IMR-90 (cell line): ENCODE measurements at regions not wholly inside any gene's neighbourhood (a gene's known extent, or its start where the extent isn't known, plus 50 kb on each side); places are given as distances from the start of the nearest gene placed in this dataset.

Experiments used
- ATAC-seq: fragments of 200-7000 bp; cut with Tn5 transposase; 2 replicates; pipeline ENCODE4 v1.9.1; 2020; ENCODE audit warnings: low read depth, mild to moderate bottlenecking, moderate library complexity
- BruUV-seq: library from RNA; stranded (reverse); fragments of 400-500 nt; replicated peaks from 2 replicates; lab custom pipeline; 2021; lab: Mats Ljungman, UMichigan
- CTCF ChIA-PET: fragments of 300-600 bp; formaldehyde crosslinking; extraction: SDS; loops from one replicate; lab custom pipeline; 2021; ENCODE audit warnings: antibody characterized with exemption; lab: Yijun Ruan, JAX
- POLR2A ChIA-PET: fragments of 300-600 bp; sonication (Branson Sonifier 250); formaldehyde crosslinking; loops from one replicate; lab custom pipeline; 2022; ENCODE audit warnings: antibody characterized with exemption; ENCODE audit not compliant: unreplicated experiment; lab: Charles Lee
- DNase-seq: peaks from one replicate; pipeline ENCODE4 v3.0.0; 2013
- H2AFZ ChIP-seq: replicated peaks from 2 replicates; pipeline ENCODE3; 2013; ENCODE audit warnings: low read length, mild to moderate bottlenecking; ENCODE audit not compliant: poor library complexity
- H2AK5ac ChIP-seq: 2 replicates; pipeline ENCODE4 v1.6.1; 2013; ENCODE audit warnings: low read depth, low read length, inconsistent platforms
- H2AK9ac ChIP-seq: replicated peaks from 2 replicates; pipeline ENCODE3; 2013; ENCODE audit warnings: mild to moderate bottlenecking, low read depth, low read length, moderate library complexity; ENCODE audit not compliant: poor library complexity
- H2BK120ac ChIP-seq: 2 replicates; pipeline ENCODE4 v1.6.1; 2013; ENCODE audit warnings: low read depth, low read length, inconsistent platforms
- H2BK15ac ChIP-seq: 3 replicates; pipeline ENCODE4 v1.6.1; 2013; ENCODE audit warnings: low read depth, low read length, inconsistent platforms
- H2BK20ac ChIP-seq: 2 replicates; pipeline ENCODE4 v1.6.1; 2013; ENCODE audit warnings: low read depth, mild to moderate bottlenecking, inconsistent platforms, low read length, moderate library complexity
- H2BK5ac ChIP-seq: 2 replicates; pipeline ENCODE4 v1.6.1; 2013; ENCODE audit warnings: mild to moderate bottlenecking, low read depth, low read length, inconsistent platforms; ENCODE audit not compliant: poor library complexity, severe bottlenecking
- H3K14ac ChIP-seq: replicated peaks from 2 replicates; pipeline ENCODE4 v1.6.1; 2013; ENCODE audit warnings: low read depth, low read length, inconsistent platforms
- H3K18ac ChIP-seq: 2 replicates; pipeline ENCODE4 v1.6.1; 2013; ENCODE audit warnings: low read depth, low read length, control low read depth
- H3K23ac ChIP-seq: 2 replicates; pipeline ENCODE4 v1.6.1; 2013; ENCODE audit warnings: low read depth, low read length, inconsistent platforms
- H3K27ac ChIP-seq: 2 replicates; pipeline ENCODE4 v1.5.1; 2013; ENCODE audit warnings: mild to moderate bottlenecking, control low read depth, low read length; ENCODE audit not compliant: insufficient read depth
- H3K27me3 ChIP-seq: 2 replicates; pipeline ENCODE4 v1.6.1; 2013; ENCODE audit warnings: low read length; ENCODE audit not compliant: control insufficient read depth, insufficient read depth
- H3K36me3 ChIP-seq: 2 replicates; pipeline ENCODE4 v1.6.1; 2013; ENCODE audit warnings: low read length, mixed read lengths; ENCODE audit not compliant: control insufficient read depth, insufficient read depth
- H3K4ac ChIP-seq: 2 replicates; pipeline ENCODE4 v1.6.1; 2013; ENCODE audit warnings: low read depth, low read length, inconsistent platforms
- H3K4me1 ChIP-seq: 2 replicates; pipeline ENCODE4 v1.6.1; 2013; ENCODE audit warnings: low read length, mixed read lengths; ENCODE audit not compliant: control insufficient read depth, insufficient read depth
- H3K4me2 ChIP-seq: 2 replicates; pipeline ENCODE4 v1.6.1; 2013; ENCODE audit warnings: low read depth, mild to moderate bottlenecking, control low read depth, low read length, moderate library complexity
- H3K4me3 ChIP-seq: 2 replicates; pipeline ENCODE4 v1.5.1; 2013; ENCODE audit warnings: low read depth, mild to moderate bottlenecking, control low read depth, low read length, moderate library complexity; ENCODE audit not compliant: insufficient read depth
- H3K56ac ChIP-seq: 2 replicates; pipeline ENCODE4 v1.6.1; 2013; ENCODE audit warnings: low read length, inconsistent platforms; ENCODE audit not compliant: insufficient read depth; ENCODE audit errors: extremely low read depth
- H3K79me1 ChIP-seq, 2 experiments: 2 replicates each; pipeline ENCODE4 v1.6.1; 2013; ENCODE audit warnings: low read length in 2 of 2, inconsistent platforms in 1 of 2, low read depth in 1 of 2
- H3K9ac ChIP-seq: 2 replicates; pipeline ENCODE4 v1.6.1; 2013; ENCODE audit warnings: low read depth, low read length, control low read depth
- H3K9me1 ChIP-seq: 2 replicates; pipeline ENCODE4 v1.6.1; 2013; ENCODE audit warnings: low read length, inconsistent platforms; ENCODE audit not compliant: insufficient read depth
- H3K9me3 ChIP-seq: 2 replicates; pipeline ENCODE4 v1.6.1; 2013; ENCODE audit warnings: low read length; ENCODE audit not compliant: control insufficient read depth, insufficient read depth
- H4K20me1 ChIP-seq: 2 replicates; pipeline ENCODE4 v1.6.1; 2013; ENCODE audit warnings: low read length, inconsistent platforms; ENCODE audit not compliant: insufficient read depth
- H4K5ac ChIP-seq: 2 replicates; pipeline ENCODE4 v1.6.1; 2013; ENCODE audit warnings: mild to moderate bottlenecking, low read depth, low read length, control low read depth
- H4K8ac ChIP-seq, 2 experiments: 2 replicates each; pipeline ENCODE4 v1.6.1; 2013; ENCODE audit warnings: low read depth in 2 of 2, low read length in 2 of 2, control low read depth in 1 of 2, inconsistent platforms in 1 of 2
- H4K91ac ChIP-seq: 2 replicates; pipeline ENCODE4 v1.6.1; 2013; ENCODE audit warnings: low read depth, low read length, inconsistent platforms; ENCODE audit not compliant: insufficient read depth
- BHLHE40 ChIP-seq: fragments of 150-350 bp; IDR thresholded peaks from 2 replicates; pipeline ENCODE4 v1.6.1; 2016; ENCODE audit warnings: mild to moderate bottlenecking, low read depth, low read length
- CEBPB ChIP-seq: IDR thresholded peaks from 2 replicates; pipeline ENCODE4 v1.6.1; 2012; ENCODE audit warnings: low read depth, low read length, improper control_type of control experiment
- CHD1 ChIP-seq: IDR thresholded peaks from 2 replicates; pipeline ENCODE4 v1.6.1; 2012; ENCODE audit warnings: low read depth, low read length, improper control_type of control experiment
- FOS ChIP-seq: fragments of 150-350 bp; IDR thresholded peaks from 2 replicates; pipeline ENCODE4 v1.6.1; 2016; ENCODE audit warnings: low read depth, low read length
- MAFK ChIP-seq: IDR thresholded peaks from 2 replicates; pipeline ENCODE4 v1.6.1; 2012; ENCODE audit warnings: low read depth, low read length, improper control_type of control experiment
- MAZ ChIP-seq: IDR thresholded peaks from 2 replicates; pipeline ENCODE4 v1.6.1; 2012; ENCODE audit warnings: low read depth, mild to moderate bottlenecking, low read length, improper control_type of control experiment, moderate library complexity, borderline replicate concordance
- MXI1 ChIP-seq: IDR thresholded peaks from 2 replicates; pipeline ENCODE4 v1.6.1; 2012; ENCODE audit warnings: low read depth, mild to moderate bottlenecking, low read length, moderate library complexity, borderline replicate concordance
- NFE2L2 ChIP-seq: fragments of 150-350 bp; IDR thresholded peaks from 2 replicates; pipeline ENCODE4 v1.6.1; 2016; ENCODE audit warnings: low read depth, mild to moderate bottlenecking, low read length
- POLR2A ChIP-seq: IDR thresholded peaks from 2 replicates; pipeline ENCODE4 v1.6.1; 2012; ENCODE audit warnings: mild to moderate bottlenecking, low read depth, low read length
- RAD21 ChIP-seq: IDR thresholded peaks from 2 replicates; pipeline ENCODE4 v1.6.1; 2012; ENCODE audit warnings: low read length, improper control_type of control experiment
- RCOR1 ChIP-seq: IDR thresholded peaks from 2 replicates; pipeline ENCODE4 v1.6.1; 2012; ENCODE audit warnings: mild to moderate bottlenecking, low read length, improper control_type of control experiment; ENCODE audit not compliant: insufficient replicate concordance
- RFX5 ChIP-seq: IDR thresholded peaks from 2 replicates; pipeline ENCODE4 v1.8.0; 2012; ENCODE audit warnings: low read depth, mild to moderate bottlenecking, low read length, moderate library complexity
- SMC3 ChIP-seq: fragments of 150-350 bp; IDR thresholded peaks from 2 replicates; pipeline ENCODE4 v1.6.1; 2016; ENCODE audit warnings: low read depth, mild to moderate bottlenecking, antibody characterized with exemption, low read length, moderate library complexity
- WGBS, 2 experiments: methylation state at CpG; one replicate each; pipeline versions ENCODE4 v1.1.5 to v1.1.7; 2013; ENCODE audit warnings: missing lambda C conversion rate in 2 of 2; ENCODE audit not compliant: insufficient read length in 1 of 2; ENCODE audit errors: extremely low coverage in 2 of 2; 5-methylcytosine and 5-hydroxymethylcytosine counted together
- dilution Hi-C: fragments of 300-500 bp; cut with HindIII; formaldehyde crosslinking; loops from one replicate; pipeline ENCODE4 v1.14.3; 2018; ENCODE audit warnings: low sequenced_read_pairs; ENCODE audit not compliant: unreplicated experiment
- in situ Hi-C: fragments of 300-500 bp; cut with MboI; formaldehyde crosslinking; loops from 3 replicates; pipeline ENCODE4 v1.14.3; 2019; ENCODE audit warnings: low sequenced_read_pairs, inconsistent platforms, mixed read lengths
- intact Hi-C: fragments of 100-400 bp; cut with micrococcal nuclease; formaldehyde crosslinking; loops from 2 replicates; pipeline ENCODE4 v1.10.0; 2022
- TF ChIP-seq, protein P1 (sequence below): conservative IDR thresholded peaks from 2 replicates; pipeline ENCODE4 v1.5.1; 2012; ENCODE audit warnings: mild to moderate bottlenecking, low read depth, low read length, improper control_type of control experiment
- TF ChIP-seq, protein P2 (sequence below): fragments of 150-350 bp; IDR thresholded peaks from 2 replicates; pipeline ENCODE4 v1.6.1; 2017; ENCODE audit warnings: mild to moderate bottlenecking, antibody characterized with exemption, low read length, low read depth
- TF ChIP-seq, protein P3 (sequence below): fragments of 150-350 bp; IDR thresholded peaks from 2 replicates; pipeline ENCODE4 v1.6.1; 2016; ENCODE audit warnings: low read depth, mild to moderate bottlenecking, low read length, moderate library complexity, borderline replicate concordance

DNA sequence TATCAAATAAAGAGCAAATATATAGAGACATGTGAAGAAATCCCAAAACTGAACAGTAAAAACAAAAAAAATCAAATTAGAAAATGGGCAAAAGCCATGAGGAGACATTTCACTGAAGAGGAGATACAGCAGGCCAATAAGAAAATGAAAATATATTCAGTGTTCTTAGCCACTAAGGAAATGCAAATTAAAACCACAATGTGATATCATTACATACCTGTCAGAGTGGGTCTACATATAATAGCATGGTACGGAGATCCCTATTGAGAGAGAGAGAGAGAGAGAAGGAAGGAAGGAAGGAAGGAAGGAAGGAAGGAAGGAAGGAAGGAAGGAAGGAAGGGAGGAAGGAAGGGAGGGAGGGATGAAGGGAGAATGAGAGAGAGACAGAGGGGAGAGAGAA lies 707.0 kb upstream of the ACTRT1 start:
- Histone ChIP-seq H4K5ac (no peak overlapping the region), H3K79me1 (no peaks in the 10 kb centered on the region), H3K9ac (no peak overlapping the region), H2BK5ac (no peak overlapping the region), H2AK5ac (no peak overlapping the region), H3K56ac (no peak overlapping the region), H3K18ac (no peak overlapping the region), H4K20me1 (no peaks in the 10 kb centered on the region), H2BK15ac (no peak overlapping the region), H2AK9ac (no peak overlapping the region), H3K4me2 (no peak overlapping the region), H2BK120ac (no peak overlapping the region), H4K8ac (no peak overlapping the region), H3K4ac (no peak overlapping the region), H3K23ac (no peak overlapping the region), H3K4me1 (no peaks in the 10 kb centered on the region), H3K27me3 (no peaks in the 10 kb centered on the region), H2BK20ac (no peak overlapping the region), H2AFZ (no peak overlapping the region), H4K91ac (no peak overlapping the region), H3K4me3 (no peak overlapping the region), H3K14ac (no peak overlapping the region), H3K9me3 (0 out of 2 replicates have a peak, but pooled peaks cover 1% of the 10 kb centered on the region), H3K9me1 (no peaks in the 10 kb centered on the region), H3K36me3 (no peaks in the 10 kb centered on the region), H3K27ac (no peak overlapping the region)
- ATAC-seq (no peak), DNase-seq (no peak)
- in situ Hi-C loops, result no loop called here
- BruUV-seq, result no TSS peak
- intact Hi-C loops, result no loop called here
- dilution Hi-C loops, result no loop called here
- ChIA-PET POLR2A (no interaction called here), CTCF (no interaction called here)
- TF ChIP-seq, protein P1, sequence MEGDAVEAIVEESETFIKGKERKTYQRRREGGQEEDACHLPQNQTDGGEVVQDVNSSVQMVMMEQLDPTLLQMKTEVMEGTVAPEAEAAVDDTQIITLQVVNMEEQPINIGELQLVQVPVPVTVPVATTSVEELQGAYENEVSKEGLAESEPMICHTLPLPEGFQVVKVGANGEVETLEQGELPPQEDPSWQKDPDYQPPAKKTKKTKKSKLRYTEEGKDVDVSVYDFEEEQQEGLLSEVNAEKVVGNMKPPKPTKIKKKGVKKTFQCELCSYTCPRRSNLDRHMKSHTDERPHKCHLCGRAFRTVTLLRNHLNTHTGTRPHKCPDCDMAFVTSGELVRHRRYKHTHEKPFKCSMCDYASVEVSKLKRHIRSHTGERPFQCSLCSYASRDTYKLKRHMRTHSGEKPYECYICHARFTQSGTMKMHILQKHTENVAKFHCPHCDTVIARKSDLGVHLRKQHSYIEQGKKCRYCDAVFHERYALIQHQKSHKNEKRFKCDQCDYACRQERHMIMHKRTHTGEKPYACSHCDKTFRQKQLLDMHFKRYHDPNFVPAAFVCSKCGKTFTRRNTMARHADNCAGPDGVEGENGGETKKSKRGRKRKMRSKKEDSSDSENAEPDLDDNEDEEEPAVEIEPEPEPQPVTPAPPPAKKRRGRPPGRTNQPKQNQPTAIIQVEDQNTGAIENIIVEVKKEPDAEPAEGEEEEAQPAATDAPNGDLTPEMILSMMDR, result no peak
- TF ChIP-seq BHLHE40, result no peak
- TF ChIP-seq MAFK, result no peak
- TF ChIP-seq CHD1, result no peak
- TF ChIP-seq, protein P2, sequence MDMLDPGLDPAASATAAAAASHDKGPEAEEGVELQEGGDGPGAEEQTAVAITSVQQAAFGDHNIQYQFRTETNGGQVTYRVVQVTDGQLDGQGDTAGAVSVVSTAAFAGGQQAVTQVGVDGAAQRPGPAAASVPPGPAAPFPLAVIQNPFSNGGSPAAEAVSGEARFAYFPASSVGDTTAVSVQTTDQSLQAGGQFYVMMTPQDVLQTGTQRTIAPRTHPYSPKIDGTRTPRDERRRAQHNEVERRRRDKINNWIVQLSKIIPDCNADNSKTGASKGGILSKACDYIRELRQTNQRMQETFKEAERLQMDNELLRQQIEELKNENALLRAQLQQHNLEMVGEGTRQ, result no peak
- TF ChIP-seq FOS, result no peak
- no peak for TF ChIP-seq NFE2L2
- no peak for TF ChIP-seq RFX5
- TF ChIP-seq RAD21, result no peak
- no peak for TF ChIP-seq RCOR1
- TF ChIP-seq SMC3, result no peak
- no peak for TF ChIP-seq MAZ
- no peak for TF ChIP-seq MXI1
- no peak for TF ChIP-seq CEBPB
- TF ChIP-seq, protein P3, sequence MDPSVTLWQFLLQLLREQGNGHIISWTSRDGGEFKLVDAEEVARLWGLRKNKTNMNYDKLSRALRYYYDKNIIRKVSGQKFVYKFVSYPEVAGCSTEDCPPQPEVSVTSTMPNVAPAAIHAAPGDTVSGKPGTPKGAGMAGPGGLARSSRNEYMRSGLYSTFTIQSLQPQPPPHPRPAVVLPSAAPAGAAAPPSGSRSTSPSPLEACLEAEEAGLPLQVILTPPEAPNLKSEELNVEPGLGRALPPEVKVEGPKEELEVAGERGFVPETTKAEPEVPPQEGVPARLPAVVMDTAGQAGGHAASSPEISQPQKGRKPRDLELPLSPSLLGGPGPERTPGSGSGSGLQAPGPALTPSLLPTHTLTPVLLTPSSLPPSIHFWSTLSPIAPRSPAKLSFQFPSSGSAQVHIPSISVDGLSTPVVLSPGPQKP, result no peak
- TF ChIP-seq POLR2A, result no peak
- 60% methylated on average over 1 of the region's 1 CpG; no CpG with 5 or more reads in 1 of the 2 experiments for WGBS, 2 experiments
